Esophagus squamous epithelium (tissue), 5 donors: ENCODE measurements at regions not wholly inside any gene's neighbourhood (a gene's known extent, or its start where the extent isn't known, plus 50 kb on each side); places are given as distances from the start of the nearest gene placed in this dataset.
"Not testable (repeated sequence)": the region's sequence is repeated elsewhere in the genome, so short reads cannot be mapped to it uniquely, and the experiment has no call there.

Experiments used
- DNase-seq: peaks from one replicate; lab custom pipeline; 2025; lab: John Stamatoyannopoulos, UW
- H3K27ac ChIP-seq, 4 donors: fragments of 200-600 bp; sonication (generic); one replicate each; pipeline ENCODE4 v1.5.1; 2016 to 2019; ENCODE audit warnings: mild to moderate bottlenecking in 1 of 4
- H3K27me3 ChIP-seq, 4 donors: fragments of 200-600 bp; sonication (generic); 1 replicate in 3 of 4; 2 replicates in 1 of 4; pipeline versions ENCODE4 v1.5.1 to v1.6.0; 2017 to 2021; ENCODE audit warnings: antibody characterized with exemption in 1 of 4
- H3K36me3 ChIP-seq, 3 donors: fragments of 200-600 bp; sonication (generic); one replicate each; pipeline ENCODE4 v1.5.1; 2016 to 2019
- H3K4me1 ChIP-seq, 3 donors: fragments of 200-600 bp; sonication (generic); one replicate each; pipeline ENCODE4 v1.5.1; 2017 to 2019
- H3K4me3 ChIP-seq, 4 donors: fragments of 200-600 bp; sonication (generic); 1 replicate in 3 of 4; 2 replicates in 1 of 4; pipeline ENCODE4 v1.5.1; 2016 to 2019; ENCODE audit warnings: mild to moderate bottlenecking in 2 of 4, moderate library complexity in 1 of 4
- H3K9me3 ChIP-seq, 3 donors: fragments of 200-600 bp; sonication (generic); one replicate each; pipeline ENCODE4 v1.5.1; 2016 to 2019
- CTCF ChIP-seq, 6 experiments: fragments of 450-650 bp in 4 of 6; fragments of 200-600 bp in 2 of 6; sonication (generic) in 2 of 6; IDR thresholded peaks; one replicate each; pipeline ENCODE4 v1.5.1; 2016 to 2019; ENCODE audit warnings: antibody characterized with exemption in 6 of 6, mild to moderate bottlenecking in 4 of 6, moderate library complexity in 4 of 6
- POLR2A ChIP-seq, 4 donors: fragments of 450-650 bp; IDR thresholded peaks; one replicate each; pipeline ENCODE4 v1.6.1; 2017; ENCODE audit warnings: antibody characterized with exemption in 4 of 4, mild to moderate bottlenecking in 4 of 4, moderate library complexity in 3 of 4
- WGBS, 2 donors: methylation state at CpG; one replicate each; pipeline ENCODE4 v1.1.5; 2018; 5-methylcytosine and 5-hydroxymethylcytosine counted together
- intact Hi-C: fragments of 100-400 bp; cut with DNase I; formaldehyde crosslinking; loops from one replicate; pipeline ENCODE4 v1.15.0; 2022
- donor health status: DM: yes; HTN: yes; CAD: no.

GRCh38 chr4:84150177-84150576, 348.9 kb downstream of the NKX6-1 start:
- no peaks in the 10 kb centered on the region for H3K36me3 ChIP-seq

GRCh38 chr4:84147831-84148230, 351.3 kb downstream of the NKX6-1 start:
- no peaks in the 10 kb centered on the region for H3K4me1 ChIP-seq
- 83 to 95% methylated on average over 3 of the region's 3 CpGs for WGBS, 2 donors
- TF ChIP-seq POLR2A (IDR thresholded peaks at IDR 0.05): no peak
- H3K9me3 ChIP-seq: no peaks in the 10 kb centered on the region
- no peaks in the 10 kb centered on the region for H3K36me3 ChIP-seq
- no peak overlapping the region for H3K4me3 ChIP-seq
- no peak overlapping the region for H3K27ac ChIP-seq
- H3K27me3 ChIP-seq: no peaks in the 10 kb centered on the region
- DNase-seq: no peak
- intact Hi-C loops: no loop called here

More at GRCh38 chr4:84150177-84150576, 348.9 kb downstream of the NKX6-1 start:
- no peak for DNase-seq
- H3K4me3 ChIP-seq: no peak overlapping the region
- intact Hi-C loops: no loop called here
- no peaks in the 10 kb centered on the region for H3K9me3 ChIP-seq
- H3K4me1 ChIP-seq: no peaks in the 10 kb centered on the region
- no peak for TF ChIP-seq CTCF (IDR thresholded peaks at IDR 0.05)
- TF ChIP-seq POLR2A (IDR thresholded peaks at IDR 0.05): no peak
- 91 to 95% methylated on average over 1 of the region's 1 CpG for WGBS, 2 donors
- H3K27me3 ChIP-seq: no peaks in the 10 kb centered on the region
- no peak overlapping the region for H3K27ac ChIP-seq

- Histone ChIP-seq H3K4me1 (no peaks in the 10 kb centered on the region), H3K27me3 (no peaks in the 10 kb centered on the region), H3K36me3 (no peaks in the 10 kb centered on the region), H3K4me3 (peak overlapping the region in 1 of 4 donors; percentile 29), H3K9me3 (no peaks in the 10 kb centered on the region), H3K27ac (no peak overlapping the region)
- WGBS, 2 donors: 17 to 32% methylated on average over 3 of the region's 3 CpGs
- DNase-seq: no peak
- intact Hi-C loops: no loop called here
- TF ChIP-seq CTCF (IDR thresholded peaks at IDR 0.05) (no peak), POLR2A (IDR thresholded peaks at IDR 0.05) (no peak)
Measured at GRCh38 chr4:84146300-84146959, 352.7 kb downstream of the NKX6-1 start.

- no peak overlapping the region for H3K27ac ChIP-seq
- intact Hi-C loops: no loop called here
- no peaks in the 10 kb centered on the region for H3K9me3 ChIP-seq
- H3K4me3 ChIP-seq: no peak overlapping the region
- no peaks in the 10 kb centered on the region for H3K4me1 ChIP-seq
- TF ChIP-seq CTCF (IDR thresholded peaks at IDR 0.05) (no peak), POLR2A (IDR thresholded peaks at IDR 0.05) (no peak)
- no peaks in the 10 kb centered on the region for H3K36me3 ChIP-seq
- 37 to 49% methylated on average over 3 of the region's 3 CpGs for WGBS, 2 donors
- DNase-seq: no peak
- no peaks in the 10 kb centered on the region for H3K27me3 ChIP-seq
Measured at GRCh38 chr4:84145176-84145575, 353.9 kb downstream of the NKX6-1 start.

GRCh38 chr4:84126911-84127310, 372.2 kb downstream of the NKX6-1 start:
- H3K9me3 ChIP-seq, DNase-seq: not testable (repeated sequence)

GRCh38 chr4:84126061-84126787, 372.9 kb downstream of the NKX6-1 start:
- H3K9me3 ChIP-seq: no peaks in the 10 kb centered on the region
- 70 to 82% methylated on average over 5 of the region's 5 CpGs for WGBS, 2 donors
- H3K4me1 ChIP-seq: no peaks in the 10 kb centered on the region
- no peaks in the 10 kb centered on the region for H3K36me3 ChIP-seq
- no peak overlapping the region for H3K27ac ChIP-seq
- intact Hi-C loops: no loop called here
- H3K4me3 ChIP-seq: no peak overlapping the region
- TF ChIP-seq CTCF (IDR thresholded peaks at IDR 0.05) (no peak), POLR2A (IDR thresholded peaks at IDR 0.05) (no peak)
- DNase-seq: no peak
- H3K27me3 ChIP-seq: no peaks in the 10 kb centered on the region

More at GRCh38 chr4:84126911-84127310, 372.2 kb downstream of the NKX6-1 start:
- H3K36me3 ChIP-seq, intact Hi-C loops, H3K4me1 ChIP-seq, H3K4me3 ChIP-seq, H3K27me3 ChIP-seq, H3K27ac ChIP-seq: not testable (repeated sequence)
- WGBS, 2 donors: 68 to 70% methylated on average over 4 to 14 of the region's 20 CpGs
